ENCODE measurements at regions not wholly inside any gene's neighbourhood (a gene's known extent, or its start where the extent isn't known, plus 50 kb on each side); places are given as distances from the start of the nearest gene placed in this dataset.

DNA sequence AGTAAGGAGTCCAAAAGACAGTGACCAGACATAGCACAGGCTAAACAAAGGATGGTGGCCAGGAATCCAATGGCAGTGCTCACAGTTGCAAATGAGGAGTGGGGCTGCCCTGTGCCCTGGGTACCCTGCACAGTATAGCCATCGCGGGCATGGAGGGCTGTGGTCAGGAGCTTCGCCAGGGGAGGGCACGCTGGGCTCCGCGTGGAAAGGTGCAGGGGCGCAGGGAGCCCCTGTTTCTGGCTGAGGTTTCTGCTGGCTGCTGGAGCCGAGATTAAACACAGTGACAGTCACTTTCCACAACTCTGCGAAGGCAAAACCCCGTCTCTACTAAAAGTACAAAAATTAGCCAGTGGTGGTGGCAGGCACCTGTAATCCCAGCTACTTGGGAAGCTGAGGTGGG, 194.7 kb downstream of the GALR1 start:
- TF ChIP-seq EZH2 (IDR thresholded peaks at IDR 0.05; ENCODE audit: insufficient read depth, poor library complexity, severe bottlenecking) (no peak), EZH2phosphoT487 (IDR thresholded peaks at IDR 0.05; ENCODE audit: insufficient read depth, low read depth) (no peak)
